DMS 273 treated with DMSO at 0.1 percent for 48 hours (cell line): ENCODE measurements at regions not wholly inside any gene's neighbourhood (a gene's known extent, or its start where the extent isn't known, plus 50 kb on each side); places are given as distances from the start of the nearest gene placed in this dataset.
"Not testable (repeated sequence)": the region's sequence is repeated elsewhere in the genome, so short reads cannot be mapped to it uniquely, and the experiment has no call there.

Source experiments
- DNase-seq: peaks from one replicate; lab custom pipeline; 2025; lab: John Stamatoyannopoulos, UW

DNA sequence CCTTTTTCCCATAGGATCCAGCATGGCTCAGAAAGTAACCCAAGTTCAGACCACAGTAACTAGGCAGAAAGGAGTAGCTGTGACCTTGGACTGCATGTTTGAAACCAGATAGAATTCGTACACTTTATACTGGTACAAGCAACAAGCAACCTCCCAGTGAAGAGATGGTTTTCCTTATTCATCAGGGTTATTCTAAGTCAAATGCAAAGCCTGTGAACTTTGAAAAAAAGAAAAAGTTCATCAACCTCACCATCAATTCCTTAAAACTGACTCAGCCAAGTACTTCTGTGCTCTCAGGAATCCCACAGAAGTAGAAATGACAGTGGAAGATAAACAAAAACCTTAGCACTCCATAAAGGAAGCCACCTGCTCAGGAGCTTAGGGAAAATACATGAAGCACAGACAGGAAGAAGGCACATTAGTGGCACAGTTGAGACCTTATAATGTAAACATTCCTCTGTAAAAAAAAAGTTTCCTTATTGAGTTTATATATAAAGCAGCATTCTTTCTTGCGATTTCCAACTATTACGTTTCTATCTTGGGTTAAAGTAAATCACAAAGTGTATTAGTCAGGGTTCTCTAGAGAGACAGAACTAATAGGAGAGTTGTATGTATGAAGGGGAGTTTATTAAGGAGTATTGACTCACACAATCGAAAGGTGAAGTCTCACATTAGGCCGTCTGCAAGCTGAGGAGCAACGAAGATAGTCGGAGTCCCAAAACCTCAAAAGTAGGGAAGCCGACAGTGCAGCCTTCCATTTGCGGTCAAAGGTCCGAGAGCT is 398.4 kb downstream of the DAD1 start:
- no peak for DNase-seq

DNA sequence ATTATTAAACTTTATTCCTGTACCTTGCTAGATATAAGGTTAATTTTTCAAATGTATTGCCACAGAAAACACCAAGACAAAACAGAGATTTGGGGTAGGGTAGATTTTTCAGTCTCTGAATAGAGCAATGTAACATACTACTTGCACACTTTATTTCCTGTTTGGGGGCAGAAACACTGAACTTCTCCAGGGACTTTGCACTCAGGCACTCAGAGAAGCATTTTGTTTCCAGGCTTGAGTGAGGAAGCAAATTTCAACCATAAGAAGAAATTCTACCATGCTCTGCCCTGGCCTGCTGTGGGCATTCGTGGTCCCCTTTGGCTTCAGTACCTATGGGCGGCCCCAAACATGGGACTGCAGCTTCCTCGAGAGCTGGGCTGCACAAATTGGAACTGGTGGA is 399.1 kb downstream of the DAD1 start:
- DNase-seq: no peak

DNA sequence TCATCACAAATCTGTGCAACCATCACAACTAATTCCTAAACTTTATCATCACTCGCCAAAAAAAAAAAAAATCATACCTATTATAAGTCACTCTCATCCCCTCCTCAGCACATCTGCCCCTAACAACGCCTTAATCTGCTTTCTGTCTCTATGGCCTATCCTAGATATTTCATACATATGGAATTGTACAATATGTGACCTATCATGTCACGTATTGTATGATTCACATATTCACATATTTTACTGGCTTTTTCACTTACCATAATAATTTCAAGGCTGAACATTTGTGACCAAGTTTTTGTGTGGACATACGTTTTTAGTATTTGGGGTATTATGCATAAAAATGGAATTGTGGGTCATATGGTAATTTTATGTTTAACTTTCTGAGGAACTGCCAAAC is 400.7 kb downstream of the DAD1 start:
- no peak for DNase-seq

DNA sequence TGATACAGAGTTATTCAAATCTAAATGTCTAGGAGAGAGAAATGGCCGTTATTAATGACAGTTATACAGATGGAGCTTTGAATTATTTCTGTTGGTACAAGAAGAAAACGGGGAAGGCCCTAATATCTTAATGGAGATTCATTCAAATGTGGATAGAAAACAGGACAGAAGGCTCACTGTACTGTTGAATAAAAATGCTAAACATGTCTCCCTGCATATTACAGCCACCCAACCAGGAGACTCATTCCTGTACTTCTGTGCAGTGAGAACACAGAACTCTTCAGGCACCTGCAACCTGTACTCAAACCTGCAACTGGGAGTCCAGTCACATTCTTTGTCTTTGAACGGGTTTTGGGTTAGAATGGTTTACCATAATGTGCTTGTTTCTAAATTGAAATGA is 403.2 kb downstream of the DAD1 start:
- no peak for DNase-seq

DNA sequence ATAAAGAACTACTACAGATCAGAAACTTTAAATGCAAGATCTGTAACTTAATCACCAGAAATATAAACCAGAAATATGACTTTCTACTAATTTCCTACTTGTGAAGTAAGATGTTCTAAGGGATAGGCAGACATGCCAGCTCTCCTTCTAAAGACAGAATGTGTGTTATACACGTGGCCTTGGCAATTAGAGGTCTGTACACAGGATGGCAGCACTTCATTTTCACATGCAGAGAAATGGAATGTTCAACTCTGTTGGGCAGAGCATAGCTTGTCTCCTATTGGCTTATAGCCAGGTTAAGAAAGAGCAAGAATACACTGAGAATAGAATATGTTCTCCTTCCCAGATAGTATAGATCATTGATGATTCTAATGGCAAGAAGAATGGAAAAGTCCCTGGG is 403.8 kb downstream of the DAD1 start:
- DNase-seq: no peak

DNA sequence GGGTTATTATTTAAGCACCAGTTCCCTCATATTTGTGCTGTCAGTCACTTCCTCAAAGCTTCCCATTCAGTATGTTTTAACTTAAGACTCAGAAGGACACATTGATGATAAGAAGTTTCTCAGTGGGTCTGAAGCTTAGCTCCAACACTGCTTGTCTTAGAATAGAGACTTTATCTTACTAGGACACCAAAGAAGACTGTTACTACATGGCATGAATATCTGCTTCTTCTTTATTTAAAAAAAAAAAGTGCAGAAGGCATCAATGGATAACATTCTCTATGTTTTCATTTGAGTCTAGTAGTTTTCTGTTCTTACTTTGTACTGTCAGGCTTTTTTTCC is 404.2 kb downstream of the DAD1 start:
- no peak for DNase-seq

DNA sequence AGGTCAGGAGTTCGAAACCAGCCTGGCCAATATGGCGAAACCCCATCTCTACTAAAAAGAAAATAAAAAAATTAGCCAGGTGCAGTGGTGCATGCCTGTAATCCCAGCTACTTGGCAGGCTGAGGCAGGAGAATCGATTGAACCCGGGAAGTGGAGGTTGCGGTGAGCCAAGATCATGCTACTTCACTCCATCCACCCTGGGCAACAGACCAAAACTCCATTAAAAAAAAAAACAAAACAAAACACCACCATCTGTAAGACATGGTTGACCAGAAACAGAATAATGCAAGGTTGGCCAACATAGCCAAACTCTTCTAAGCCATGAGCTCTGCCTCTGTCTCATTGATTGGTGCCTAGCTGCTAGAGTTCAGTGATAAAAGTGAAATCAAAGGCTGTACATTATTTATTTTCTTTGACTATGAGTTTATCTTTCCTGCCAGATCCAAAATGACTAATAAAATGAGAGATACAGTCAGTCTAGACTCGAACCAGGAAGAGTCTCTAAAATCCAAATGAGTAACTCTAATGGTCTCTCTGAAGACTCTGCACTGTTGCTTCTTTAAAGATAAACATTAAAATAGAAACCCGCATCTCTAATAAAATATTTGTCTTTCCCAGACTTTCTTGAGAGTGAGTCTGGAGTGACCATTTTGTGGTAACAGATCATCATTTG is 404.7 kb downstream of the DAD1 start:
- no peak for DNase-seq

DNA sequence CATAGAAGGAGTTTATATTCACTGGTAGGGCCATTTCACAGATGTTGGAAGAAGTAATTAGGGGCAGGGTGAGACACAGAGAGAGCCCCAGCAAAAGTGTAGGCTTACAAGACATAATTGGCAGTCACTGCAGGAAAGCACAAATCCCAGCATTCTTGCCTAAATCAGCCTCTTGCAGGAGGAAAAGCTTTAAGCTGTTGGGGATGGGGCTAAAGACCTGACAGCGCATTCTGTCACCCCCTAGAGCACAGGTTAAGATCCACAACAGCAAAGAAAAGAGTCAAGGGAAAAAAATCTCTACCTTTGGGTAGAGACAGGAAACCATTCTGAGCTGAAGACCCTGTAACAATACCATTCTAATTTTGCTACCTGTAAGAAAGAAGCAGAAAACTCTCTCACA is 409.0 kb downstream of the DAD1 start:
- no peak for DNase-seq

DNA sequence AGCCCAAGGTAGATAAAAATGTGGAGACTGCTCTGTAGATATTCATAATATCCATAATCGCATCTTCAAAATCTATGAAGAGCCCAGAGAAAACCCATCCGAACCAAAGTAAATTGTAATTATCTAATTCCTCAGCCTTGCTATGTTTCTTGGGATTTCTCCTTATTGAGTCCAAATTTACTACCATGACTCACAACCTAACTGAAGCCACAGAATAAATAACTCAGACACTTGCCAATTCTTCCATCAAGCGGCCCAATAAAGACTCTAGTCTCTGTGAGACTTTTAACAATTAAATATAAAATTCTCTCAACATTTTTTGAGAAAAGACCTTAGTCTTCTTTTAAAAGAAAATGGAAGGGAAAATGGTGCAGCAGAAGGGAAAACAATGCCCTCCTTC is 409.8 kb downstream of the DAD1 start:
- no peak for DNase-seq

DNA sequence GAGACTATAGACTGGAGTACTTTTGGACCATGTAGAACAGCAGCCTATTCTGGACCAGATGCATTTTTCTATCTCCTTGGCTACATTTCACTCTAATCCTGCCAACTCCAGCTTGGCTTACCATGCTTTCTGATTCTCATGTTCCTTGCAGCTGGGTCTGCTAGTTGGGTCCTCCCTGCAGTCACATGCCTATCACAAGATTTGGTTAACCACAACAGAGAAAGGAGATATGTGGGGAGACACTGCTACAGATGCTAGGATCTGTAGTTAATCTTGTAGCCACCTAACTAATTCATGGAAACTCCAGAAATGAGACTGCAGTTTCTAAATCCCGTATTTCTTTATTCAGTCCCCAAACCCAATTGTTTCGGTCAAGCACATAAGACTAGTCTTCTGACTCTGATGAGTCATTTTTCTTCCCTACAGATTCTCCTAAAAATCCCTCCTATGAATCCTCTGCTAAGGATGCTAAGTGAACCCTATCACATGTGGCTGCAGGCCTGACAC is 410.6 kb downstream of the DAD1 start:
- DNase-seq: no peak

DNA sequence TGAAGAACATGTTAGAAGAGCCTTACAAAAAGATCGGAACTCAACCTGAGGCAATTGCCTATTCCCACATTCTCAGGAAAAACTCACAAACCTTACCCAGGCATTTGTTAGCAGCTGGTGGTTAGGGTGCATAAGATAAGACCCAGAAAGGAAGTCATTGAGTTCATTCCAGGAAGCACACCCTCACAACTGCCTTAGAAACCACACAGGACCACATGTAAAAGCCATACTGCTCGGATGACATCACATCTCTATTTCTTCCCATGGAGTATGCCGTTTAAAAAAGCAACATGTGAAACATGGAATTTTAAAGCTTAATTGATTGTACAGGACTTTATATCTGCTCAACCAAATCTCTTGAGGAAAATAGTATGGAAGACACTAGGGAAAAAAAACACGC is 411.2 kb downstream of the DAD1 start:
- DNase-seq: no peak

DNA sequence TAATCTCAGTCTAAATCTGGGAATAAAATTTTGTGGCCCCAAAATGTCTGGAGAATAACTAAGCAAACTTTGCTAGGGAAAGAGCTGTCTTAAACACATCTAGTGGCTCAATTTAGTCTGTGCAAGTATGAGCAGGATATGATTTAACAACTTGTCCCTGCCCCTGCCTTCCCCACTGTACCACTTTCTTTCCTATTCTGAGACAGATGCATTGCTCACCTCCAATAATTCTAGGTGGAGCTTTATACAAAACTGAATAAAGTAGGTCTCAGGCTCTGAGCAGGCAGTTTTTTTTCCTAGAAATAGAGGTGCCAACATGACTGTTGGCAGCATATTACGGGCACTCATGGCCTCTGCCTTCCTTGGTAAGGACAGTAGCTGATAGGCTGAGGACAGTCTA is 412.1 kb downstream of the DAD1 start:
- DNase-seq: no peak

DNA sequence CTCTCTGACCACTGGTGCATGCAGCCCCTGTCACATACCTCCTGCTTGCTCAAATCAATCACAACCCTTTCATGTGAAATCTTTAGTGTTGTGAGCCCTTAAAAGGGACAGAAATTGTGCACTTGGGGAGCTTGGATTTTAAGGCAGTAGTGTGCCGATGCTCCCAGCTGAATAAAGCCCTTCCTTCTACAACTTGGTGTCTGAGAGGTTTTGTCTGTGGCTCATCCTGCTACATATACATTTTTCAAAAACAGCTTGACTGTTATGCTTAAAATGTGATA is 413.8 kb downstream of the DAD1 start:
- not testable (repeated sequence) for DNase-seq

DNA sequence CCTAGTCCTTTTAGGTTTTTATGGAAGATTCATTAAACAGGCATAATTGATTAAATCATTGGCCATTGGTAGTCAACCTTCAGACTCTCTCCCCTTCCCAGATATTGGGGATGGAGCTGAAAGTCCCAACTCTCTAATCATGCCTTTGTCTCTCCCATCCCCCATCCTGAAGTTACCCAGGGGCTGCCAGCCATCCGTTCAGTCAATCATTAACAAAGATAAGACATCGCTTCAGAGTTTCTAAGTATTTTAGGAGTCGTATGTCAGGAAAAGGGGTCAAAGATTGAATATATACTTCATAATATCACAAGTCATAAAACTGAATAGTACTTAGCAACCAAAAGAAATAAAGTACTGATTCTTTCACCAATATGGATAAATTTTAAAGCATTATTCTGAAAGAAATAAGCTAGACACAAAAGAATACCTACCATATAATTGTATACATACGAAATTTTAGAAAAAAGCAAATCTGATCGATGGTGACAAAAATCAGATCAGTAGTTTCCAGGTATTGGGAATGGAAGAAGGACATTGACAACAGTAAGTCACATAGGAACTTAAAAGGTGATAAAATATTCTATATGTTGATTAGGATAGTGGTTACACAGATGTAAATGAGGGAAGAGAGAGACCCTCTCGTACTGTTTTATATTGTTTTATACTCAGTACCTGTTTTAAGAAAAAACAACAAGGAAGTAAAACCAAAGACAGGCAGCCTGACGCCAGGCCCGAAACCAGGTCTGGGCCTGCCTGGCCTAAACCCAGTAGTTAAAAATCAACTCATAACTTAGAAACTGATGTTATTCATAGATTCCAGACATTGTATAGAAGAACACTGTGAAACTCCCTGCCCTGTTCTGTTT is 414.4 kb downstream of the DAD1 start:
- DNase-seq: no peak

DNA sequence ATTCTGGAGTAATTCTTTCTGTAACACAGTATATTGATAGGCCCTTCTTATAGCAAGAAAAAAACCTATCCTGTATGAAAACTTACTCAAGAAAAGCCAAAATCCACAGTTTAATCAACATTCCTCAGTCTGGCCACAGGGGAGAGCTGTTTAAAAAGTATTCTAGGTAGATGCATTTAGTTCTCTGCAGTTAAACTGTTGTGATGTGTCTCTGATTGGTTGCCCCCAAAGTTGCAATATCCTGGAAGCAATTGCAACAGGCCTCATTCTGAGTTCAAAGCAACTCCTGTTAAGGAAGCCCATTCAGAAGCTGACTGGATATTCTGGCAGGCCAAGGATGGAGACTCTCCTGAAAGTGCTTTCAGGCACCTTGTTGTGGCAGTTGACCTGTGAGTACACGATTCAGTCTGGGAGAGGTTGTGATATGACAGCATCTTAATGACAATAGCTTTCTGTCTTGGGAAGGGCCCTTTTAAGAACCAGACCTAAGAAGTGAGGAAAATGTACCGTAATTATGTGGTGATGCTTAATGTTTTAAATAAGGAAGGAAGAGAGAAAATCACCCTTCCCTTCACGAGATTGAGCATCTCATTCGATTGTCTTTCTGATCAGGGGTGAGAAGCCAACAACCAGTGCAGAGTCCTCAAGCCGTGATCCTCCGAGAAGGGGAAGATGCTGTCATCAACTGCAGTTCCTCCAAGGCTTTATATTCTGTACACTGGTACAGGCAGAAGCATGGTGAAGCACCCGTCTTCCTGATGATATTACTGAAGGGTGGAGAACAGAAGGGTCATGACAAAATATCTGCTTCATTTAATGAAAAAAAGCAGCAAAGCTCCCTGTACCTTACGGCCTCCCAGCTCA is 420.7 kb downstream of the DAD1 start:
- no peak for DNase-seq

DNA sequence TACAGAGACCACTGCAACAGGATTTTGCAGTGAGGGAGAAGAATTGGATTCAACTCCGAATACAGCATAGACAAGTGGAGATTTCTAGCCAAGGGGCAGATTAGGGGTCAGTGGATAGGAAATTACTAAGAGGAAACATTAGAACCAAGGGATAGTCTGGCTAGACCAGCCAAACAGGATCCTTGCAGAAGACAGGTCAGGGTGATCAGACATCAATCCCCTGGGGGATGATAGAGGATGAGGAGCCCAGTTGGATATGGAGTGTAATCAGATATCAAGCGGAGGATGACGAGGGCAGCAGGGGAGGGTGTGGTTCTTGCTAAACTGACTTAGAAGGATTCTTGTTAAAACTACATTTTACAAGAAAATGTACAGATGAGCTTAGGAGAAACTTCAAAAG is 424.4 kb downstream of the DAD1 start:
- no peak for DNase-seq

DNA sequence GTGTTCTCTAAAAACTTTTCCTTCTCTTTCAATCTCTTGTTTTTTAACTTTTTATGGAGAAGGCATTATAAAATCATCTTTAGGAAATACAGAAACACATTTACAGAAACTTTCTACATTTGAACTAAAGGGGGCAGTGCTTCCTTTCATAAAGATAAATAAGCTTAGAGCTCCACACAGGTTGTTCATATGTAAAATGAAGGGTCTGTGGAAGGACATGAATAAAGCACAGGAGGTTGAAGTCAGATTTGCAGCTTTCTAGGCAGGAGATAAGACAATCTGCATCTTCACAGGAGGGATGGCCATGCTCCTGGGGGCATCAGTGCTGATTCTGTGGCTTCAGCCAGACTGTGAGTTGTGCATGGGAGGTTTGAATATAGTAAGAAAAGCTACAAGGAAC is 426.0 kb downstream of the DAD1 start:
- no peak for DNase-seq

DNA sequence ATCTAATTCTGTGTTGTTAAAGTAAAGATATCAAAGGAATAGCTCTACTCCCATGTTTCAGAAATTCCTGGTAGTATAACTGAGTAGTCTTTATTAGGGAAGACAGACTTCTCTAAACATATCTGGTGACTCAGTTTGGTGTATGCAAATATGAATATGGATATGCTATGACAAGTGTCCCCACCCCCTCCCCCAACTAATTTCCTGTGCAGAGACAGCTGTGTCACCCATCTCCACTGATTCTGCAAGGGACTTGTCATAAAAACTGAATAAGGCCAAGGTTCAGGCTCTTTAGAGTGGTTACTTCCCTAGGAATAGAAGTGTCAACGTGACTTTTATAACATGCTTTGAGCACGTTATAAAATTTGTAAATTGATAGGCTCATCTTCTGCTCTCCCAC is 429.1 kb downstream of the DAD1 start:
- no peak for DNase-seq

DNA sequence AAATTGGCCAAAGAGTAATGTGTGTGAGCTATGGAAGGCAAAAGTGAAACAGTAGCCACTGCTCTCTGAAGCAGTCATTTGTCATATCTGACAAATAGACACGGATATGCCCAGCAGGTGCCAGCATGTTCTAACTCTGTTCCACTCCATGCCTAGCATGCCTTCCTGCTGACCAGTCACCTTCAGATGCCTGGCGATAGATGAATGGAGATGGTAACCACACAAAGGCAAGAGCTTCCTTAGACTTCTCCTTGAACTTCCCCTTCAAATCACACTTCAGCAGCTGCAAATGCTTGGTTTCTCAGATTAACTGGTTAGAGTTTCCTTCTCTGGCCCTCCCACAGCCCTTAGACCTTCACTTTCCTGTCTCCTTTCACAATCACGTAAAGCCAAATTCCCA is 429.9 kb downstream of the DAD1 start:
- no peak for DNase-seq

DNA sequence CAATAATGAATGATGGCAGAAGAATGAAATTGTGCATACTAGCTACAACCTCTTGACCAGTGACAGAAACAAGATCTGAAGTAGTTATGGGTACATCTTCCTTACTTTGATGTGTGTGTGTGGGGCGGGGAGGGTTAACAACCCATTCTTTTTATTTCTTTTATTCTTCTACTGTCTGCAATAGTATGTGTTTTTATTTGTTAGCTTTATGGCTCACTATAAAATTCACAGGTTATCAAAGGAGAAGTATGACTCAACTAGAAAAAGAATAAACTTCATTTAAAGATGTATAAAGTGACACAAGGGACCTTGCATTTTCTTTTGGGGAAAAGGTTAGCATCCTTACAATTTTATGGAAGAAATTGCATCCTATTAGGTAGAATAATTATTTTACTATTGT is 430.5 kb downstream of the DAD1 start:
- no peak for DNase-seq

DNA sequence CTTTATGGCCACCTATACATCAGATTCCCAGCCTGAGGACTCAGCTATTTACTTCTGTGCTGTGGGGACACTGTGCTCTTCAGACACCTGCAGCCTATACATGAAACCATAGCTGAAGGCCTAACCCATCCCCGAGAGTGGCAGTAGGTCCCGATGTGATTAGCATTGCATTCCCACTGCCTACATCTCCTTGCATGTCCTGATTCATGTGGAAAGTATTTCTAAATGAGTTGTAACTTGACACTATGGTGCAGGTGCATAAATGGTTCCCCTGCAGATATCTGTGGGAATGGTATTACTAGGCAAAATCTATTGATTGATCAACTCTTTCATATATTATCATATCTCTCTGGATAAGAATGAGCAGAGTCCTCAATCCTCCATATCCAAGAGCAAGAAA is 433.5 kb downstream of the DAD1 start:
- DNase-seq: no peak

DNA sequence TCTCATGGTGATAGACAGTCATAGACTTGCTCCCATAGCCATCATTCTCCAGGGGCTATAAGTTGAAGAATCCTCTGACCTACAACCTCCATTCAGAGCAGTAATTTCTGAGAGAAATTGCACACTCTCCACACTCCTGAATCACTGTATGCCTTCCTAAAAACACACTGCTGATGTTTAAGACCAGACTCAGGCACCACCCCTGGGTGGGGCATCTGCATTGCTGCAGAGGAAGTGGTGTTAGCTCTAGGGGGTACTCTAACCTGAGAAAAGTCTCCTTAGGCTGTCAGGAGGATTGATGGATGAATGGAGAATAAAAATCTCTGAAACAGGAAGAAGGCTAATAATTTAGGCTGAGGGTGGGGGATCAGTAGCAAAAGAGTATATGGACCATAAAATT is 436.1 kb downstream of the DAD1 start:
- no peak for DNase-seq
